HT1080 (cell line): ENCODE measurements at regions not wholly inside any gene's neighbourhood (a gene's known extent, or its start where the extent isn't known, plus 50 kb on each side); places are given as distances from the start of the nearest gene placed in this dataset.
A peak's percentile ranks its signal among the peaks of the same experiment; 100 is the strongest.
"Not testable (repeated sequence)": the region's sequence is repeated elsewhere in the genome, so short reads cannot be mapped to it uniquely, and the experiment has no call there.

Experiments
- DNase-seq: peaks from one replicate; pipeline ENCODE4 v3.0.0-alpha.2; 2015; ENCODE audit warnings: low read depth

GRCh38 chr11:87971354-87971753 is 203.9 kb downstream of the RAB38 start:
- no peak for DNase-seq

- DNase-seq: no peak
These were observed 204.5 kb downstream of the RAB38 start for GRCh38 chr11:87970762-87971161.

- DNase-seq: no peak
These were observed 207.8 kb downstream of the RAB38 start for GRCh38 chr11:87967459-87967858.

- no peak for DNase-seq
These were observed 208.5 kb downstream of the RAB38 start for GRCh38 chr11:87966694-87967093.

- no peak for DNase-seq
These were observed 209.0 kb downstream of the RAB38 start for GRCh38 chr11:87966216-87966615.

GRCh38 chr11:87961606-87962005 is 213.6 kb downstream of the RAB38 start:
- DNase-seq: no peak

- DNase-seq: no peak
These were observed 217.3 kb downstream of the RAB38 start for GRCh38 chr11:87957961-87958360.

- peak; percentile 7 for DNase-seq
These were observed 220.8 kb downstream of the RAB38 start for GRCh38 chr11:87954476-87954875.

- DNase-seq: no peak
These were observed 232.5 kb downstream of the RAB38 start for GRCh38 chr11:87942786-87943185.

- DNase-seq: no peak
These were observed 241.1 kb downstream of the RAB38 start for GRCh38 chr11:87934182-87934581.

- DNase-seq: peak; percentile 95
These were observed 248.8 kb downstream of the RAB38 start for GRCh38 chr11:87926250-87926970.

- no peak for DNase-seq
These were observed 251.1 kb downstream of the RAB38 start for GRCh38 chr11:87924125-87924524.

GRCh38 chr11:87917111-87917510 is 258.1 kb downstream of the RAB38 start:
- DNase-seq: peak; percentile 80

GRCh38 chr11:87909178-87909577 is 266.1 kb downstream of the RAB38 start:
- no peak for DNase-seq

- DNase-seq: no peak
These were observed 267.2 kb downstream of the RAB38 start for GRCh38 chr11:87908086-87908485.

GRCh38 chr11:87903345-87903744 is 271.9 kb downstream of the RAB38 start:
- DNase-seq: no peak

GRCh38 chr11:87901341-87901740 is 273.9 kb downstream of the RAB38 start:
- no peak for DNase-seq

GRCh38 chr11:87897921-87898320 is 277.3 kb downstream of the RAB38 start:
- no peak for DNase-seq

- DNase-seq: no peak
These were observed 278.2 kb downstream of the RAB38 start for GRCh38 chr11:87897071-87897470.

- DNase-seq: no peak
These were observed 280.3 kb downstream of the RAB38 start for GRCh38 chr11:87894961-87895360.

GRCh38 chr11:87892291-87892690 is 283.0 kb downstream of the RAB38 start:
- no peak for DNase-seq

- no peak for DNase-seq
These were observed 286.1 kb downstream of the RAB38 start for GRCh38 chr11:87889126-87889525.

GRCh38 chr11:87885084-87885483 is 290.2 kb downstream of the RAB38 start:
- DNase-seq: not testable (repeated sequence)

- peak; percentile 1 for DNase-seq
These were observed 296.1 kb downstream of the RAB38 start for GRCh38 chr11:87879118-87879517.
